ENCODE measurements at regions not wholly inside any gene's neighbourhood (a gene's known extent, or its start where the extent isn't known, plus 50 kb on each side); places are given as distances from the start of the nearest gene placed in this dataset.
A peak's percentile ranks its signal among the peaks of the same experiment; 100 is the strongest.

DNA sequence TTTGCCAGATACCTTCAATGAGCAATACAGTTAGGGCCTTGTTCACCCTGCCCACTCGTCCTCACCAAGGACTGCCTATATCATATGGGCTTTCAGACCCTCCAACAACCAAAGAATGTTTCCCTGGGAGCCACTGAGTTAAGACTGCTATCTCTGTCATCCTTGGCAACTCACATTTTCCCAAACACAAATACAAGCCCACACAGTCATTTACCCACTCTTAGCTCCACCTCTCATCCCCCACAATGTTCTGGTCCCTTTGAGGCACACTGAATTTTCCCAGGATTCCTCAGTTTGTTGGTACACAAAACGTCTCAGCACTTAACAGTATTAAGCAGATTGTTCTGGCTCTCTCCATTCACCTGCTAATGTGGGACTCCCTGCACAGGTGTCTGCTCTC, 204.6 kb downstream of the TLE3 start:
- DNase-seq (ENCODE audit: low spot score) = no peak

DNA sequence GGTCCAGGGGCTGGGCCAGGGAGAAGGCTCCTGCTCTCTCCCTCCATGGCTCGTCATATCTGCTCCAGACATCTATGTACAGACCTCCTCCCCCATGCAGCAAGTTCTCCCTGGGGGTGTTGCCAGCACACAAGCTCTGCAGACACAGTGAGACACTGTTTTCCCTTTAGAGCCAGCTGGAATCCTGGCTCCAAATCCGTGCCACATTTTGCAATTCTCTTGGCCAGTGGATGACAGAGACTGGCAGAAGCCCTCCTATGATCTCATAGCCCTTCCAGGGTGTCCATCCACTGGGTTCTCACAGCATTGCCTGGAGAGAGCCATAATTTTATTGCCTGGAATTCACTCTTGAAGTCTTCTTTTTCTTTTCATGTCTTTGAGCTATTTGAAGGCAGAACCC, 203.9 kb downstream of the TLE3 start:
- DNase-seq (ENCODE audit: low spot score) = peak; percentile 6

DNA sequence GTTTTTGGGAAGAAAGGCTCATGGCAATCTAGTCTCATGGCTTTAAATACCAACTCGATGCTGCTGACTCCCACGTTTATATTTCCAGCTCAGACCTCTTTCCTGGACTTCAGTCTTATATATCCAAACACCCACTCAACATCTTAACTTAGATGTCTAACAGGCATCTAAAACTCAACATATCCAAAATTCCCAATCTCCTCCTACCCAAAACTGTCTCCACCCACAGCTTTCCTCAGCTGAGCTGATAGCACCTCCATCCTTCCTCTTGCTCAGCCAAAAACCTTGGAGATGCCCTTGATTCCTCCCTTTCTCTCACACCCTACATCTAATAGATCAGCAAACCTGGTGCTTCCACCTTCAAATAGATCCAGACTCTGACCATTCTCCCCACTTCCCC, 202.5 kb downstream of the TLE3 start:
- DNase-seq (ENCODE audit: low spot score) = no peak

DNA sequence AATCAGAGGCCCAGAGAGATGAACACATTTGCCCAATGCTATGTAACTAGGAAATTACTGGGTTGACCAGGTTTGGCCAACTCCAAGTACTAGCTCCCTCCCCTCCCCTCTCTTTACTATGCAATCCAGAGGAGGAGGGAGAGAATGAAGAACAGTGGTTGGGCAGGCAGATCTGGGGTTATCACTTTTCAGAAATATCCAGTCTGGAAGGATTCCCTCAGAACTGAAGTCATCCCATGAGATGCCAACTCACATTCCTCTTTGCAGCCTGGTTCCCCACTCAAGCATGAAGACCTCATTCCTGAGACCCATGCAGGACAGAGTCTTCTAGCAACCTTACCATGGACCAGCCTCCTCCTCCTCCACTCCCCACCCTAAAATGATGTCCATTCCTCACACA, 201.1 kb downstream of the TLE3 start:
- DNase-seq (ENCODE audit: low spot score) = no peak

GRCh38 chr15:69897061-69897460, 200.7 kb downstream of the TLE3 start:
- DNase-seq (ENCODE audit: low spot score) = no peak

DNA sequence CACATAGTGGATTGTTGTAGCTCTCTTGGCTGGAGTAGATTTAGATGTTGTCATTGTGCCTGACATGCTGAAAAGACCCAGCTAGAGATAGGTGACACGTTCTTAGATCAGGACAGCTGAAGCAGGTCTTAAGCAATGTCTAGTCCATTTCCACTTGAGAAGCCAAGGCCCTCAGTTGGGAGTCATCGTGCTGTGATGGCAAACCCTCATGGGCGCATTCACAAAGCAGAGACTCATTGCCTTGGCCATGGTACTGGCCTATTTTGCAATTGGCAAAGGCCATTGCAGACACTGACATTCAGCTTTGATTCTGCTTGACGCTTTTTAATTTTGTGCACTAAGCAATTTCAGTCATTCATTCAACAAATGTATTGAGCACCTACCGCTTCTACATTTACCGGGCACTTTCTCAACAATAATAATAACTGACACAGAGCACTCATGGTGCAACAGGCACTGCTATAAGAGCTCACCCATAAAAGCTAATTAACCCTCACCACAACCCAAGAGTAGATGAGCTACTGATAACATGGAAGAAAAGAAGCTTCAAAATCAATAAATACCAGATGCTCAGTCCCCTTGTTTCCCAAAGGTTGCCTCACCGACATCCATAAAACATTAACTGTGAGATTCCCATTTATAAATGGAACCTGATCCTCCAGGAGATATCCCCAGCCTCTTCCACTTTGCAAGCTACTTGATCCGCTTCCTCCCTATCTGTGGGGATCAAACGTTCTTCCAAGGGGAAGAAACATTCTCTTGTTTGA, 200.1 kb downstream of the TLE3 start:
- DNase-seq (ENCODE audit: low spot score) = no peak

DNA sequence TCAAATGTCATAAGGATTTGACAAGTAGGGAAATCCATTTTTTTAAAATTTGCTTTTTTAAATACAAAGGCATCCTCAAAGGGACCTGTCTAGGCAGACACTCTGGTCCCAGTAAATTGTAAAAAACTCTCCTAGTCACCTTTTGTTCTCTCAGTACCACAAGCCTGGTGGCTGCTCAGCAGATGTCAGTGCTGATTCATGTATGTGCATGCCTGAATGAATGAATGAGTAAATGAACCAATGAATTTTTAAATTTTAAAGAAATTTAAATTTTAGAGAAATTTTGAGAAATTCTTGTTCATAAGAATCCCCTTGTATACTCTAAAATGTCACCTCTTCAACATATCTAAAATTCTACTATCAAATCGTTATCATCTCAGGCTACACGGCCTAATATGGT, 199.5 kb downstream of the TLE3 start:
- DNase-seq (ENCODE audit: low spot score) = no peak

- no peak for DNase-seq (ENCODE audit: low spot score)
Observed at GRCh38 chr15:69902414-69903062, 195.2 kb downstream of the TLE3 start.

DNA sequence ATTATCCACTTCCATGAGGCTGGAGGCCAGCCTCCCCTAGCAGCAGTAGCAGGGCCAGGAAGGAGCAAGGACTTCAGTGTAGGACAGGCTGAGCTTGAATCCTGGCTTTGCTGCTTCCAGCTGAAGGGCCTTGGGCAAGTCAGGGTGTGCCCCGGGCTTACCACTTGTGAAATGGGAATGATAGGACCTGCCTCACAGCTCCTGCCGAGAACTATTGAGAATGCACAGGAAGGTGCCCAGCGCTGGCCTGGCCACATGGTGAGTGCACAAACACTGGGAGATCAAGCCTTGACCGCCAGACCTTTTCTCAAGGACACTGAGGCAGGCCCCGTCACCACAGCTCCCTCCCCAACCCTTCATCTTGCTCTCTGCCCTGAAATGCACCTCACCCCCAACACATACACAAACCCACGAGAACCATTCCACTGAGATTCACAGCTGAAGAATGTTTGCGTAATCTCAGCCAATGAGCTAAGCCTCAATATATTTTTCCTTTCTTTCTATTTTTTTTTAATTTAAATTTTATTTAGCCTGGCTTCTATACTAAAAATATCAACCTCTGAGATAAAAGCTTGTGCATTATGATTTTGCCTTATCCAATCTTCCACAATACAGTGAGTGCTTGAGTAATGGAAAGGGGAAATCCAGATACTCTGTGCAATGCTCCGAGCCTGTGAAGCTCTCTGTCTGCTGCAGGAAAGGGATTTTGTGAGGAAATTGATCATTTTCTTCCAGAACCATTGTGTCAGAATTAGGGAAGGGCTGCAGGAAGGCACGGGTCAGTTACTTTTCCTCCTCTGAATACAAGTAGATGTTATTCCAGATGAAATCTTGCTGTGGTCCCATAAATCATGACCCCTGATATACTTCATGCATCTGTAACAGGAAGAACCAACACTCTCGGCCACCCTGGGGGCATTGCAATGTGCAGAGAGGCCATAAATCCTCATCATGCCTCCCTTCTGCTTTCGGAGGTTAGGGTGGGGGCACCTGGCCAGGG, 193.9 kb downstream of the TLE3 start:
- no peak for DNase-seq (ENCODE audit: low spot score)

DNA sequence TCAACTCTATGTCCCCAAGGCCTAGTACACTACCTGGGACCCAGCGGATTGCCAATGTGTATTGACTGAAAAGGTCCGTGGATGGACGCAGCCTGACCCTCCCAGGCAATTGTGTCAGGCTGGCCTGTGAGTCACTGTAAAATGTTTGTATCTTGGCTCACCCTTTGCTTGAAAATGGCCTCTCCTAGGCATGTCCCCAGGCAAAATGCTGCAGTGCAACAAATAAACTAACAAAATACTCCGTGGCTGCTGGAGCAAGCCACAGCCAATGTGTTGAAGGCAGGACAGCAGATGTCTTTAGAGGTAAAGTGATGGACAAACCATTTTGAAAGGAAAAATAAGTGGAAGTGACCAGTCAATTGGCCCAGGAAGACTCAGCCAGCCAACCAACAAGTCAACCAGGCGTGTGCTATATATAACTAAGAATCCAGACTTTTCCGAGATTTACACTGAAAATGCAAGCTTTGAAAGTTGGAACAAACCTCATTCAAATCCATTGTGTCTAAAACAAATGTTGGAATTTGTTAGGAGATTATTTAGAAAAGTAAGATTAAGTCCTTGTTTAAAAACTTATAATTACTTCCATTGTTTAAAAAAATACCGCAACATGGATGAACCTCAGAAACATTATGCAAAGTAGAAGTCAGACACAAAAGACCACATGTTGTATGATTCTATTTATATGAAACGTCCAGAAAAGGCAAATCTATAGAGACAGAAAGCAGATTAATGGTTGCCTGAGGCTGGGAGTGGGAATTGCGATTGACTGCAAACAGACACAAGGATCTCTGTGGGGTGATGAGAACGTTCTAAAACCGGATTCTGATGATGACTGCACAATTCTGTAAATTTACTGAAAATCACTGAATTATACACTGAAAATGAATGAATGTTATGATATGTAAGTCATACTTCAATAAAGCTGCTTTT, 191.2 kb downstream of the TLE3 start:
- no peak for DNase-seq (ENCODE audit: low spot score)

- no peak for DNase-seq (ENCODE audit: low spot score)
Observed at GRCh38 chr15:69908060-69908459, 189.7 kb downstream of the TLE3 start.

DNA sequence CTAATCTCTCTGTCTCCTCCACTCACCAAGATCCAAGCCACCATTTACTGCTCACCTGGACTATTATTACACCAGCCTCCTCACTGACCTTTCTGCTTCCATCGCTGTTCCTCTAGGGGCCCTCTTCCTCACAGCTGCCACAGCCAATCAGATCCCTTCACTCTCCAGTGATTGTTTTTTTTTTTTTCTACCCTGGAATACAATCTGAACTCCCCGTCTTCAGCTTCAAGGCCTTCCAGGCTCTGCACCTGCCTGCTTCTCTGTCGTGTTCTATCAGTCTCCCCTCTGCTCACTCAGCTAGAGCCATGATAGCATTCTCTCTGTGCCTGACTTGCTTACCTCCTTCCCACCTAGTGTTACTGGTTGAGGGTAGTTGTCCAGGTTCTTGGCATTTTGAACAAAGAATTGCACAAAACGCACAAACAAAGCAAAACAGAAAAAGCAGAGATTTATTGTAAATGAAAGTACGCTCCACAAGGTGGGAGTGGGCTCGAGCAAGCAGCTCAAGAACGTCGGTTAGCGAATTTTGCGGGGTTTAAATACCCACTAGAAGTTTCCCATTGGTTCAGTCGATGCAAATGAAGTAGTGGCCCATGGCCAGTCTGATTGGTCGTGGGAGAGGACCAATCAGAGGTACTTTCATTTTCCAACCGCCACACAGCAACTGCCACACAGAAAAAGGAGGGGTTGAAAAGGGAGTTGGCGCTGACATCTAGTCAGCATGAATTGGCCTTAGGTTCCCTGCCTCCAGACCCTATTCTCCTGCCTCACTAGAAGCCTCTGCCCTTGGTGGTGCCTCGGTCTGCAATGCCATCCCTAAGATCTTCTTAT, 188.9 kb downstream of the TLE3 start:
- no peak for DNase-seq (ENCODE audit: low spot score)

DNA sequence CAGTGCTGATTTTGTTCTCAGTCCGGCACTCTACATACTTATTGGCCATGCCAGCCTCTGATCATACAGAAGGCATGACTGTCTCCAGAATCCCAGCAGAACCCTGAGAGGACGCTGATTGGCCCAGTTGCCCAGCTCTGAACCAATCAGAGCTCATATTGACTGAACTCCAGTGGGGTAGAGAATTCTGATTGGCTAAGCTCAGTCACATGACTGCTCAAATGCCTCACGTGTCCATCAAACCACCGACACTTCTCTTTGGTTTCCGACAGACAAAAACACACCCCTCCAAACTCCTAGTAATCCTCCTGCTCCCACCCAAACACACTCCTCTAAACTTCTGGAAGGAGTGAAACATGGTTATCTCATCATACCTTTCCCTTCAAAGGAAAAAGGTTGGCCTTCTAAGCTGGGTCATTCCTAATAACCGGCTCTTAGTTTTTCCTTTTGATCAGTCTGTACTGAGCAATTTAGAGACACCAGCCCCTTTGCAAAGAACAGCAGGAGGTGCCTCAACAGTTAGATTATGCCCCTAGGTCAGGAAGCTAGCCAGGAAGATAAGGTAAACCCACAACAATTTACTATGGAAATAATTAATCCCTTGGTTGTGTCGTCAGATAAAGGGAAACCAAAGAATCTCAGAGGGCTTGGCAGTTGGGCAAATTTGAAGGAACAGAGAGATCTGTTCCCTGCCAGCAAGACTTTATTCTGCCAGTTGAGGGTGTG, 187.8 kb downstream of the TLE3 start:
- no peak for DNase-seq (ENCODE audit: low spot score)

DNA sequence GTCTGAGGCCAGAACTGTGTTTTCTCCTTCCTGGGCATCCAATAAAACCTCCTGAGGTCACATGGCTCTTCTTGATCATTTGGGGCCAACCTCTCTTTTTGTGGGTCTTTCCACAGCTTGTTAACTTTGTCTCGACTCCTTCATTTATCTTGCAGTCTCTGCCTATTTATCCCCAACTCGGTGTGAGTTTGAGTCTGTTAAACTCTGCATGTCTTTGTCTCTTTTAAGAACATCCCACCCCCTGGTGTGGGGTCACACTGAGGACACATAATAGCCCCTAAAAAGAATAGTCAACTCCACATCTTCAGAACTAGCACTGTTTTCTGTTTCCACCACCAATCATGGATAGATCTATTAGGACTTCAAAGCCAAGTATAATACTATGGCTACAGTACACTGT, 187.2 kb downstream of the TLE3 start:
- no peak for DNase-seq (ENCODE audit: low spot score)

DNA sequence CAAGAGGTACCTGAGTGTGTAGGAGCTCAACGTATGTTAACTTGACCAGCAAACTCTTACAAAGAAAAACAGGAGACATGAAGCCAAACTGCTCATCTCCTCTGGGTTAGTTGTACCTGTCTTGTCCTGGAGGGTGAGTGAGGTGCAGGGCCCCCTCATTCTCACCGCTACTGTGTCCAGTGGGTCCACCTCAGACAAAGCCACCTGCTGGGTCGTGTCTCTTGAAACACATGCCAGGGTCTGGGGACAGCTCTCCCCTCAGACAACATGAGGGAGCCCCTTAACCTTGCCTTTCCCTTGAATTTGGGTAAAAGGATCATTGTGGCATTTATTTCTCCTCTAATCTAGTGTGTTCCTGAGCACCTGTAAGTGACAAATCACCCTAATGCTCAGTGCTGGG, 185.6 kb downstream of the TLE3 start:
- no peak for DNase-seq (ENCODE audit: low spot score)

- no peak for DNase-seq (ENCODE audit: low spot score)
Observed at GRCh38 chr15:69914040-69914439, 183.7 kb downstream of the TLE3 start.

GRCh38 chr15:69914960-69915359, 182.8 kb downstream of the TLE3 start:
- DNase-seq (ENCODE audit: low spot score) = no peak

DNA sequence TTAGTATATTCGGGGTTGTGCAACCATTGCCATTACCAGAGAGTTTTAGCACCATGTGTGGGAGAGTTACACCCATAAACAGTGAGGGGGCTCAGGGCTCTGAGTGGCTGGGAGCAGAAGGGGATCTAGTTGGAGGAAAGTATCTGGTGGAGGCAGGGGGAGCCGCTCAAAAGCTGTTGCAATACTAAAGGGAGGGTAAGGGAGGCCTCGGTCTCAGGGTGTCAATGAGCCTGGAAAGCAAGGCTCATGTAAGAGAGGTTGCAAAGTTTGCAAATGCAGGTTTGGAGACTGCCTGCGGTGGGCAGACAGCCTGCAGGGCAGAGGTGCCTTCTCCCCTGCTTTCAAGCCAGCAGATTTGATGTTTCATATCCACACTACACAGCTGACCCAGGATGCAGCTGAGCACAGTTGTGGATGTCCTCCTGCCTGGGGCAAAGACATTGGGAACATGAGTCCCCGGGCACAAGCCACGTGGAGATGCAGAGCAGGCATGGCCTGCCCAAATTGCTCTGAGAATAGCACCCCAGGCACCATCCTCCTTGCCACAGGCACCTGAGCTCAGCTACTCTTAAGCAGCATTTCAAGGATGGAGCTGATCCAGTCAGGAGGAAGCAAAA, 181.4 kb downstream of the TLE3 start:
- DNase-seq (ENCODE audit: low spot score) = no peak

DNA sequence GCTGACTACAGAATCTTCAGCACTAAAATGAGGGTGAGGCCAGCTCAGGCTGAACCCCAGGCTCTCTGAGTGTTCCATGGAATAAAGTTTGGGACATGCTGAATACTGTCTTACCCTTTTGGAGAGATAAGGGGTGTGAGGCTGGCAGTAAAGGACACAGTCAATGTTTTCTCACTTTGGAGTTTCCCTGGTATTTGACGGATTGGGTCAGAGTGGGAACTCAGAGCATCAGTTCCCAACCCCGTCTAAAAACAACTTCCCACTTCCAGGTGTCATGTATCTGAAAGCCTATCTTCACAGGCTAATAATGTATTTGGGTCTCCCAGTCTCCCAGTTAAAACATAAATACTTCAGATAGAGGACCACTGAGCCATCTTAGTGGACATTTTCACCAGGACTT, 180.7 kb downstream of the TLE3 start:
- DNase-seq (ENCODE audit: low spot score) = no peak

- DNase-seq (ENCODE audit: low spot score) = no peak
Observed at GRCh38 chr15:69919816-69920215, 177.9 kb downstream of the TLE3 start.

Measured in cerebellar cortex (tissue), 1 donor.